PC-9 (cell line): ENCODE measurements at regions not wholly inside any gene's neighbourhood (a gene's known extent, or its start where the extent isn't known, plus 50 kb on each side); places are given as distances from the start of the nearest gene placed in this dataset.

ENCODE experiments used
- BruUV-seq: library from RNA; stranded (reverse); fragments of 400-500 nt; replicated peaks from 2 replicates; lab custom pipeline; 2021; lab: Mats Ljungman, UMichigan
- CTCF ChIA-PET: fragments of 300-600 bp; sonication (Branson Sonifier 250); formaldehyde crosslinking; loops from one replicate; lab custom pipeline; 2022; ENCODE audit warnings: antibody characterized with exemption; lab: Charles Lee
- POLR2A ChIA-PET: fragments of 300-600 bp; sonication (Branson Sonifier 250); formaldehyde crosslinking; loops from one replicate; lab custom pipeline; 2022; ENCODE audit warnings: antibody characterized with exemption; ENCODE audit not compliant: unreplicated experiment; lab: Charles Lee
- DNase-seq, 2 experiments: peaks; one replicate each; pipeline versions ENCODE4 v3.0.0 to v3.0.0-alpha.2; 2015 to 2022; ENCODE audit warnings: mixed read lengths in 1 of 2
- H2AFZ ChIP-seq: fragments of 200-600 bp; sonication (generic); 2 replicates; pipeline ENCODE4 v1.8.1; 2017; ENCODE audit warnings: antibody characterized with exemption
- H3F3A ChIP-seq: fragments of 200-600 bp; sonication (generic); 2 replicates; pipeline ENCODE4 v1.8.1; 2017; ENCODE audit warnings: antibody characterized with exemption, mild to moderate bottlenecking, low read depth; ENCODE audit not compliant: insufficient read depth
- H3K27ac ChIP-seq: fragments of 200-600 bp; sonication (generic); 2 replicates; pipeline ENCODE4 v1.6.1; 2016; ENCODE audit warnings: mixed run types
- H3K27me3 ChIP-seq: fragments of 200-600 bp; sonication (generic); 2 replicates; pipeline ENCODE4 v1.6.1; 2016; ENCODE audit warnings: low read depth, mixed run types; ENCODE audit not compliant: insufficient read depth
- H3K36me3 ChIP-seq: fragments of 200-600 bp; sonication (generic); 2 replicates; pipeline ENCODE4 v1.6.1; 2016; ENCODE audit warnings: low read depth, mixed run types
- H3K4me1 ChIP-seq: fragments of 200-600 bp; sonication (generic); replicated peaks from 2 replicates; pipeline ENCODE4 v1.6.1; 2016; ENCODE audit warnings: mixed run types; ENCODE audit not compliant: insufficient read depth
- H3K4me2 ChIP-seq: fragments of 200-600 bp; sonication (generic); 2 replicates; pipeline ENCODE4 v1.6.1; 2017; ENCODE audit warnings: mixed run types
- H3K4me3 ChIP-seq: fragments of 200-600 bp; sonication (generic); 2 replicates; pipeline ENCODE4 v1.6.1; 2016; ENCODE audit warnings: mixed run types
- H3K79me2 ChIP-seq: fragments of 200-600 bp; sonication (generic); 2 replicates; pipeline ENCODE4 v1.6.1; 2017; ENCODE audit warnings: low read depth, mixed run types
- H3K9me2 ChIP-seq: fragments of 200-600 bp; sonication (generic); 2 replicates; pipeline ENCODE4 v1.8.1; 2017; ENCODE audit warnings: mild to moderate bottlenecking; ENCODE audit not compliant: insufficient read depth
- H3K9me3 ChIP-seq: fragments of 200-600 bp; sonication (generic); 2 replicates; pipeline ENCODE4 v1.8.1; 2016; ENCODE audit warnings: low read depth; ENCODE audit not compliant: insufficient read depth
- H4K20me1 ChIP-seq: fragments of 200-600 bp; sonication (generic); 2 replicates; pipeline ENCODE4 v1.8.1; 2017; ENCODE audit not compliant: insufficient read depth
- CTCF ChIP-seq: fragments of 200-600 bp; sonication (generic); conservative IDR thresholded peaks from 2 replicates; pipeline ENCODE4 v1.6.1; 2017; ENCODE audit warnings: mixed run types, antibody characterized with exemption, mild to moderate bottlenecking, moderate library complexity
- EZH2 ChIP-seq: fragments of 200-600 bp; sonication (generic); IDR thresholded peaks from 2 replicates; pipeline ENCODE4 v1.8.0; 2017; ENCODE audit warnings: antibody characterized with exemption, low read depth
- intact Hi-C: fragments of 100-400 bp; cut with micrococcal nuclease; formaldehyde crosslinking; loops from one replicate; pipeline ENCODE4 v1.10.0; 2022; ENCODE audit not compliant: unreplicated experiment

- Histone ChIP-seq H3K4me3 (no peak overlapping the region), H3K4me2 (no peak overlapping the region), H3K36me3 (no peaks in the 10 kb centered on the region), H3K27ac (no peak overlapping the region), H3K9me3 (no peaks in the 10 kb centered on the region), H3F3A (no peaks in the 10 kb centered on the region), H4K20me1 (no peaks in the 10 kb centered on the region), H3K27me3 (no peaks in the 10 kb centered on the region), H3K4me1 (no peaks in the 10 kb centered on the region), H3K79me2 (no peaks in the 10 kb centered on the region), H3K9me2 (no peaks in the 10 kb centered on the region), H2AFZ (no peak overlapping the region)
- TF ChIP-seq CTCF (no peak), EZH2 (no peak)
- POLR2A ChIA-PET = no interaction called here
- no TSS peak for BruUV-seq
- DNase-seq = no peak
- CTCF ChIA-PET = no interaction called here
- intact Hi-C loops = no loop called here
Measured at GRCh38 chr21:27103768-27104167, 136.9 kb upstream of the ADAMTS5 start.

GRCh38 chr21:27101523-27101922, 134.6 kb upstream of the ADAMTS5 start:
- Histone ChIP-seq H4K20me1 (no peaks in the 10 kb centered on the region), H3K9me2 (no peaks in the 10 kb centered on the region), H3K27me3 (no peaks in the 10 kb centered on the region), H3K36me3 (no peaks in the 10 kb centered on the region), H2AFZ (no peak overlapping the region), H3K27ac (no peak overlapping the region), H3K9me3 (no peaks in the 10 kb centered on the region), H3K4me3 (no peak overlapping the region), H3F3A (no peaks in the 10 kb centered on the region), H3K4me2 (no peak overlapping the region), H3K79me2 (no peaks in the 10 kb centered on the region), H3K4me1 (no peaks in the 10 kb centered on the region)
- intact Hi-C loops = no loop called here
- POLR2A ChIA-PET = no interaction called here
- no peak for DNase-seq
- CTCF ChIA-PET = no interaction called here
- BruUV-seq = no TSS peak
- TF ChIP-seq CTCF (no peak), EZH2 (no peak)

- H3K27me3 ChIP-seq = no peaks in the 10 kb centered on the region
- H2AFZ ChIP-seq = no peak overlapping the region
- no peaks in the 10 kb centered on the region for H3K9me2 ChIP-seq
- no peaks in the 10 kb centered on the region for H3K4me1 ChIP-seq
- H3K4me2 ChIP-seq = no peak overlapping the region
- TF ChIP-seq CTCF (no peak), EZH2 (no peak)
- DNase-seq = no peak
- no peaks in the 10 kb centered on the region for H3K79me2 ChIP-seq
- no peaks in the 10 kb centered on the region for H3K9me3 ChIP-seq
- H3F3A ChIP-seq = no peaks in the 10 kb centered on the region
- no peaks in the 10 kb centered on the region for H4K20me1 ChIP-seq
- intact Hi-C loops = no loop called here
- ChIA-PET POLR2A (no interaction called here), CTCF (no interaction called here)
- BruUV-seq = no TSS peak
- H3K36me3 ChIP-seq = no peaks in the 10 kb centered on the region
- no peak overlapping the region for H3K27ac ChIP-seq
- H3K4me3 ChIP-seq = no peak overlapping the region
Measured at GRCh38 chr21:27094184-27094948, 127.5 kb upstream of the ADAMTS5 start.
